HFF-Myc (cell line): ENCODE measurements at regions not wholly inside any gene's neighbourhood (a gene's known extent, or its start where the extent isn't known, plus 50 kb on each side); places are given as distances from the start of the nearest gene placed in this dataset.
"Not testable (repeated sequence)": the region's sequence is repeated elsewhere in the genome, so short reads cannot be mapped to it uniquely, and the experiment has no call there.

Experiments used
- DNase-seq: peaks from one replicate; pipeline ENCODE4 v3.0.0-alpha.2; 2011; ENCODE audit warnings: low read depth; ENCODE audit errors: extremely low read depth
- H3K4me3 ChIP-seq: replicated peaks from 2 replicates; pipeline ENCODE4 v1.5.1; 2011; ENCODE audit warnings: low read depth, mild to moderate bottlenecking, control low read depth, low read length
- TF ChIP-seq, protein P1 (sequence below): IDR thresholded peaks from 2 replicates; pipeline ENCODE4 v1.5.1; 2012; ENCODE audit warnings: mild to moderate bottlenecking, low read depth, low read length, control low read depth; ENCODE audit errors: missing control alignments

DNA sequence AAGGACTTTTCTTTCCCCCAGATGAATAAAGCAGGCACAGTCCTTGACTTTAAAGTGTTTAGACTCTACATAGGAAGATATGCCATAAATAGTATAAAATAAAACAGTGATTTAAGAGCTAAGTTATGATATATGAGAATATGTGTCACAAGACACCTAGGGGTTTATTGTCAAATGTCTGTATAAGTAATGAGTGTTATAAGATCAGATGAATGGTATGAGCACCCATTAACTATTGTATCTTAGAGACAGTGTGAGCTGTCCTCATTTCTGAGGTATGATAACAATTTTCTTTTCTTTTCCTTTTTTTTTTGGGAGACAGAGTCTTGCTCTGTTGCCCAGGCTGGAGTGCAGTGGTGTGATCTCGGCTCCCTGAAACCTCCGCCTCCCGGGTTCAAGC is 365.3 kb downstream of the RND3 start:
- TF ChIP-seq, protein P1, sequence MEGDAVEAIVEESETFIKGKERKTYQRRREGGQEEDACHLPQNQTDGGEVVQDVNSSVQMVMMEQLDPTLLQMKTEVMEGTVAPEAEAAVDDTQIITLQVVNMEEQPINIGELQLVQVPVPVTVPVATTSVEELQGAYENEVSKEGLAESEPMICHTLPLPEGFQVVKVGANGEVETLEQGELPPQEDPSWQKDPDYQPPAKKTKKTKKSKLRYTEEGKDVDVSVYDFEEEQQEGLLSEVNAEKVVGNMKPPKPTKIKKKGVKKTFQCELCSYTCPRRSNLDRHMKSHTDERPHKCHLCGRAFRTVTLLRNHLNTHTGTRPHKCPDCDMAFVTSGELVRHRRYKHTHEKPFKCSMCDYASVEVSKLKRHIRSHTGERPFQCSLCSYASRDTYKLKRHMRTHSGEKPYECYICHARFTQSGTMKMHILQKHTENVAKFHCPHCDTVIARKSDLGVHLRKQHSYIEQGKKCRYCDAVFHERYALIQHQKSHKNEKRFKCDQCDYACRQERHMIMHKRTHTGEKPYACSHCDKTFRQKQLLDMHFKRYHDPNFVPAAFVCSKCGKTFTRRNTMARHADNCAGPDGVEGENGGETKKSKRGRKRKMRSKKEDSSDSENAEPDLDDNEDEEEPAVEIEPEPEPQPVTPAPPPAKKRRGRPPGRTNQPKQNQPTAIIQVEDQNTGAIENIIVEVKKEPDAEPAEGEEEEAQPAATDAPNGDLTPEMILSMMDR: no peak
- no peak overlapping the region for H3K4me3 ChIP-seq
- DNase-seq: no peak

DNA sequence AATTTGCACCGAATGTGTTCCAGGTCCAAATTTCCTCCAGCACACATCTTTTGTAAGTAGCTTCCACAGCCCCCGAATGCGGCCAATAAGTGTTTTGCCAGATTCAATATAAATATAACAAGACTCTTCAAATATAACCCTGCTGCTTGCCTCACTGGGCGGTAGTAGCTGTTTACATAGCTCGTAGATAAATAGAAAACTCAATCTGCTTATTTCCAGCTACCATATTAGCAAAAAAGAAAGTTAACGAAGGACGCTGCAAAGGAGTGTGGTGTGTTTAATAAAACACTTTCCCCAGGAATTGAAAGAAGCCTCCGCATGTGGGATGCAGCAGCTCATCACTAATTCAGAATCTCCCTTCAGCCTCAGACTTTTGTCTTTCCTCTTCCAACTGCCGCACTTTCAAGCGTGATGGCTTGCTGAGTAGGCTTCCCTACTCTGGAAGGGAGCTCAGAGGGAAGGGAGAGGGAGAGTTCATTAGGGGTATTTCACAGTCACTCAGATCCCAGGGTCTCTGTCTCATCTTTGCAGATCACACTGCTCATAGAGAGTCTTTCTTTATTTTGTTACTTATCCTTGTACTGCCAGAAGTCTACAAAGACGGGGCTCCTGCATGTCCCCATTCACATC is 367.0 kb downstream of the RND3 start:
- no peak for DNase-seq
- H3K4me3 ChIP-seq: no peak overlapping the region
- TF ChIP-seq, protein P1: no peak

DNA sequence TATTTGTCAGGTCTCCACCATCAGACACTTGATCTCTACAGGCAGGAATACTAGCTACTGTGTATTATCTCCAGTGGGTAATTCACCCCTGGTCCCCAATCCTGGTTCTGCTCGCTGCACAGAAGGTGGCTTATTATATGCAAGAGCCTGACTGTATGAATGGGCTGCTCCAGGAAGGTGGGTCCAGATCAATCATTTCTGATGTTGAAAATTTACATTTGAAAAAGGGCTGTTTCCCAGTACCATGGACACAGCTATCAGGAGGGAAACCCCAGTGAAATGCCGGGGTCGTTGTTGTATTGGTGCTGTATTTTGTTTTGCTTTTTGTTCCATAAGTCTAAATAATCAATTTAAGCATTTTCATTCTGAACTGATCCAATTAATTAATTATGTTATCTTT is 367.6 kb downstream of the RND3 start:
- TF ChIP-seq, protein P1: no peak
- no peak overlapping the region for H3K4me3 ChIP-seq
- DNase-seq: no peak

DNA sequence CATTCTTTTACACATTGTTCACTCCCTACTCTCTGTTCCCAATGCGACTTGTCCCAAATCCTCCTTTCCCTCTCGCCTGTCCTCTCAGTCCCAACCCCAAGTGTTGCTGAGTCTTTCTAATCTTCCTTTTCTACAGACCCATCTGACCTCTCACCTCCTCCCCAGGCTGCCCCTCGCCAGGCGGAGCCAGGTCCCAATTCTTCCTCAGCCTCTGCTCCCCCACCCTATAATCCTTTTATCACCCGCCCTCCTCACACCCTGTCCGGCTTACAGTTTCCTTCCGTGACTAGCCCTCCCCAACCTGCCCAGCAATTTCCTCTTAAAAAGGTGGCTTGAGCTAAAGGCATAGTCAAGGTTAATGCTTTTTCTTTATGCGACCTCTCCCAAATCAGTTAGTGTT is 373.4 kb downstream of the RND3 start:
- not testable (repeated sequence) for DNase-seq

DNA sequence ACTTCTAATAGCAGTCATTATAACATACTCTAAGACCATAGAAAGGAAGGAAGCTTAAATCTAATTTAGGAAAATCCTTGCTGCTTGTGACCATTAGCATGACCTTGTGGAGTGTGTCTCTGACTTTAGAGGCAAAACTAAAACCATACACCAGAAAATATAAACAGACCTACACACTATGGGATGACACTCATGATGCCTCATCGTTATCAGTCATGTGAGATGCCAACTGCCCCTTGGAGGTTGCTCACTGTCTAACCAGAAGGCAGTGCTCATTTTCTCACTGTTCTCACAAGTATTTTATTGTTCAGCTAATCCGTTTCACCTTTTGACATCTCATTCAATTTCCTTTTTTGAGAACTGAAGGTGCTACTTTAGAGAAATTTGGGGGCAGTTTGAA is 376.9 kb downstream of the RND3 start:
- TF ChIP-seq, protein P1: no peak
- no peak for DNase-seq
- no peak overlapping the region for H3K4me3 ChIP-seq

More for the DNA sequence above, 373.4 kb downstream of the RND3 start:
- H3K4me3 ChIP-seq: not testable (repeated sequence)

DNA sequence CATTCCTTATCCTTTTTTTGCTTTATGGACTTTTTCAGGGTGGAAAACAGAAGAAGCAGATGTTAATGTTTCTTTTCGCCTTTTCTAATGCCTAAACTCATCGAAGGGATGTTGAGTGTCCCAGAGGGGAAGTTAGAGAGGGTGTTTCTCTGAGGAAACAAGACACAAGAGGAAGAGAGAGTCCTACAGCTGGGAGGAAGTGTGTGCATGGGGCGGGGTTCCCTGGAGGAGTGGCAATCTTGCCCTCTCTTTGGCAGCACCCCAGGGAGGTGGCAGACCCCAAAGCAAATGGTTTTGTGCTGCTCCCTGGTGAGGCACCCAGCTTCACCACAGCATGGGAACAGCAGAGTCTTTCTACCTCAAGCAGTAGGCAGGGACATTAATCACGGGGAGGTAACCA is 377.6 kb downstream of the RND3 start:
- TF ChIP-seq, protein P1: no peak
- no peak for DNase-seq
- no peak overlapping the region for H3K4me3 ChIP-seq

DNA sequence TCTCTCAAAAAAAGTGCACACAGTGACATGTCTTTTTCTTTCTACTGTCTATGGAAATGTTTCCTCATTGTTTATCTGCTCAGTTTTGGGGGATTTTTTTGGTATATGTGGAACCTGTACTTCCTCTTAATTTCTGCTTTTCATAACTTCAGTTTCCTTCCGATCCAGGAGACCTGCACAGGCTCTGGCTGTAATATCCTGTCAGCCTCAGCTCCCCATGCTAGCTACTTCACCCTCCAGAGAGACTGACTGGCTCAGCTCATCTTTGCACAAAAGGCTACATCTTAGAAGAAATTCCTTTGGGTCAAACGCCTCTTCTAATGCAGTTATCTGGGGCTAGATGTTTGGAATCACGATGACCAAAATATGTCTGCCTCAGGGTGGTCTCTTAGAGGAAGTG is 378.4 kb downstream of the RND3 start:
- DNase-seq: no peak
- no peak overlapping the region for H3K4me3 ChIP-seq
- TF ChIP-seq, protein P1: no peak
